Esophagus squamous epithelium (tissue), 4 donors: ENCODE measurements at regions not wholly inside any gene's neighbourhood (a gene's known extent, or its start where the extent isn't known, plus 50 kb on each side); places are given as distances from the start of the nearest gene placed in this dataset.

Source experiments
- CTCF ChIP-seq, 6 experiments: fragments of 450-650 bp in 4 of 6; fragments of 200-600 bp in 2 of 6; sonication (generic) in 2 of 6; IDR thresholded peaks; one replicate each; pipeline ENCODE4 v1.5.1; 2016 to 2019; ENCODE audit warnings: antibody characterized with exemption in 6 of 6, mild to moderate bottlenecking in 4 of 6, moderate library complexity in 4 of 6
- POLR2A ChIP-seq, 4 donors: fragments of 450-650 bp; IDR thresholded peaks; one replicate each; pipeline ENCODE4 v1.6.1; 2017; ENCODE audit warnings: antibody characterized with exemption in 4 of 4, mild to moderate bottlenecking in 4 of 4, moderate library complexity in 3 of 4

- TF ChIP-seq CTCF (IDR thresholded peaks at IDR 0.05) (no peak), POLR2A (IDR thresholded peaks at IDR 0.05) (no peak)
Measured at GRCh38 chr3:176570992-176571391, 626.3 kb downstream of the TBL1XR1 start.
